ENCODE measurements at regions not wholly inside any gene's neighbourhood (a gene's known extent, or its start where the extent isn't known, plus 50 kb on each side); places are given as distances from the start of the nearest gene placed in this dataset.

- no peaks in the 10 kb centered on the region for H3K4me1 Mint-ChIP-seq (ENCODE audit: low read depth in 2 of 2)
- no peaks in the 10 kb centered on the region for H3K36me3 Mint-ChIP-seq (ENCODE audit: insufficient read depth)
- ATAC-seq (replicated peaks) (no peak), DNase-seq (no peak)
- H3K27ac Mint-ChIP-seq = no peak overlapping the region
- H3K9me3 Mint-ChIP-seq = peaks cover 2 to 8% of the 10 kb centered on the region in 2 donors
- H3K4me3 Mint-ChIP-seq = no peak overlapping the region
- H3K27me3 Mint-ChIP-seq = peaks cover 0 to 18% of the 10 kb centered on the region in 2 donors
Observed at GRCh38 chr4:18231726-18232125, 210.2 kb upstream of the LCORL start.

GRCh38 chr4:18227880-18228279, 206.3 kb upstream of the LCORL start:
- Mint-ChIP-seq H3K4me3 (no peak overlapping the region), H3K27ac (no peak overlapping the region), H3K9me3 (peaks cover 2 to 14% of the 10 kb centered on the region in 2 donors), H3K36me3 (ENCODE audit: insufficient read depth) (no peaks in the 10 kb centered on the region), H3K4me1 (ENCODE audit: low read depth in 2 of 2) (no peaks in the 10 kb centered on the region), H3K27me3 (peaks cover 8 to 21% of the 10 kb centered on the region in 2 donors)
- no peak for ATAC-seq (replicated peaks)
- no peak for DNase-seq

DNA sequence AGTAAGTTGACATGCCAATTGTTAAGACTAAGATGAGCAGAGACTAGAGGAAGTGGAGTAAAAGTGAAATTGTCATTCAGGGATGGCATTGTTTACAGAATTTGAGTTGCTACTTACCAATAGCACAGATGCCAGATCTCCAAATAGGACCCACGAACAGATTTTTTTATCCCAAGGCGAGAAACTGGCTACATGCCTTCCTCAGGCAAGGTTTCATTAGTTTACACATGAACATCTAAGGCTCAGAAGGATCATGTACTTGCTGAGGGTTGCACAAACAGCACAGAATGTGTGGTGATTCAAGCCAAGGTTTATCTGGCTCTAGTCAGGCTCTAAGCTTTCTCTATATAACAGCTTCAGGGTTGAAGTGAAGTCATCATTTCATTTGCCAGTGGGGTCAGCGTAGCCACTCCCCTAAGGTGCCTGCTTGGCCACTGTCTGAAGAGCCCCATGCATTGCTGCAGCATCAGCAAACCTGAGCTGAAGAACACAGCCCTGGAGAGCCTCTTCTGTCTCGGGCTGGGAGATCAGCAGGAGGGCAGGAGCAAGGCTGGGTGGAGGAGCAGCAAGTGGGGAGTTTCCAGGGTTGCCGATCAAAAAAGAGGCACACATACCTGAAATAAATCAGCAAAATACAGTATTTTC, 193.0 kb upstream of the LCORL start:
- peaks cover 9 to 26% of the 10 kb centered on the region in 2 donors for H3K27me3 Mint-ChIP-seq
- peaks cover 5% of the 10 kb centered on the region for H3K36me3 Mint-ChIP-seq (ENCODE audit: insufficient read depth)
- no peak overlapping the region for H3K4me3 Mint-ChIP-seq
- ATAC-seq (replicated peaks) (no peak), DNase-seq (no peak)
- no peak overlapping the region for H3K27ac Mint-ChIP-seq
- H3K4me1 Mint-ChIP-seq (ENCODE audit: low read depth in 2 of 2) = no peaks in the 10 kb centered on the region
- H3K9me3 Mint-ChIP-seq = no peaks in the 10 kb centered on the region

DNA sequence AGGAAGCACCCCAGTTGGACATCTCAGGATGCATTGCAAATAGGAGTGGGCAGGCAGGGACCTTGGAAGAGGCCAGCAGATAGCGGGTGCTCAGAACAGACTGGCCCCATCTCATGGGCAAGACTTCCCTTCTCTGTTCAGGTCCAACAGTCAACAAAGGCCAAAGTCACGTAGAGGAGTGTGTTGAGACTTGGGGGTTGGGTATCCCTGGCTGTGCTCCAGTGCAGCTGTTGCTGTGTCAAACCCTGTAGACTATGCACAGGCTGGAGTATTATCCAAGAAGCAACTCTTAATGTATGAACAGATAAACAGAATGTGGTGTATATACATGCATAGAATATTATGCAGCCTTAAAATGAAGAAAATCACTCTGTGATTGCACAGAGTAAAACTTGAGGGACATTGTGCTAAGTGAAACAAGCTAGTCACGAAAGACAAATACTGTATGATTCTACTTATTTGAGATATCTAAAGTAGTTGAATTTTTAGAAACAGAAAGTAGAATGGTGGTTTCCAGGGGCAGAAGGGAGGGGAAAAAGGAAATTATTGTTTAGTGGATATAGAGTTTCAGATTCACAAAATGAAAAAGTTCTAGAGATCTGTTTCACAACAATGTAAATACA, 192.1 kb upstream of the LCORL start:
- no peaks in the 10 kb centered on the region for H3K4me1 Mint-ChIP-seq (ENCODE audit: low read depth in 2 of 2)
- no peak for DNase-seq
- no peak overlapping the region for H3K27ac Mint-ChIP-seq
- H3K36me3 Mint-ChIP-seq (ENCODE audit: insufficient read depth) = peaks cover 5% of the 10 kb centered on the region
- peaks cover 9 to 26% of the 10 kb centered on the region in 2 donors for H3K27me3 Mint-ChIP-seq
- H3K9me3 Mint-ChIP-seq = no peaks in the 10 kb centered on the region
- no peak for ATAC-seq (replicated peaks)
- H3K4me3 Mint-ChIP-seq = no peak overlapping the region

- Mint-ChIP-seq H3K36me3 (ENCODE audit: insufficient read depth) (peaks cover 5% of the 10 kb centered on the region), H3K4me1 (ENCODE audit: low read depth in 2 of 2) (peaks cover 0 to 4% of the 10 kb centered on the region in 2 donors), H3K27me3 (peaks cover 9 to 26% of the 10 kb centered on the region in 2 donors), H3K9me3 (no peaks in the 10 kb centered on the region), H3K4me3 (no peak overlapping the region), H3K27ac (no peak overlapping the region)
- DNase-seq = no peak
- ATAC-seq (replicated peaks) = no peak
Observed at GRCh38 chr4:18209448-18209847, 187.9 kb upstream of the LCORL start.

GRCh38 chr4:18203966-18204365, 182.4 kb upstream of the LCORL start:
- Mint-ChIP-seq H3K9me3 (no peaks in the 10 kb centered on the region), H3K36me3 (ENCODE audit: insufficient read depth) (no peaks in the 10 kb centered on the region), H3K27me3 (peaks cover 18 to 25% of the 10 kb centered on the region in 2 donors), H3K4me3 (no peak overlapping the region), H3K27ac (no peak overlapping the region), H3K4me1 (ENCODE audit: low read depth in 2 of 2) (peaks cover 0 to 4% of the 10 kb centered on the region in 2 donors)
- DNase-seq = no peak
- ATAC-seq (replicated peaks) = no peak

- peaks cover 0 to 2% of the 10 kb centered on the region in 2 donors for H3K9me3 Mint-ChIP-seq
Observed at GRCh38 chr4:18202486-18202885, 180.9 kb upstream of the LCORL start.

DNA sequence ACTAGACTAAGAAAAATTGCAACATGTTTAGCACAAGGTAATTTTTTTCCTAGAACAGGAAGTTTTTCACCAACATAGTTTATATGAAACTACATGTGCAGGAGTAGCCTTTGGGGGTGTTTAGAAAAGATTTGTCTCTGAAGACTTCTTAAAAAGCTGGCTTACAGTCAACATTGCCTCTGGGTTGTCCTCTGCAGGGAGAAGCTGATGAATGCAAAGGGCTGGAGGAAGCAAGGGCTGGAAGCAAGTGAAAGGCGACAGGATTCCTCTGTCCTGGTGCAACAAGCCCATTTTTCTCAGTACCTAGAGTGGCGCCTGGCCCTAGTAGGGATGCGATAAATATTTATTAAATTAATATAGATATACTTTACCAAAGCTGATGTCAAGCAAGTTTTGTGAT, 180.3 kb upstream of the LCORL start:
- no peak for DNase-seq
- Mint-ChIP-seq H3K27ac (no peak overlapping the region), H3K4me3 (no peak overlapping the region), H3K27me3 (peaks cover 25 to 38% of the 10 kb centered on the region in 2 donors), H3K36me3 (ENCODE audit: insufficient read depth) (no peaks in the 10 kb centered on the region), H3K9me3 (peaks cover 0 to 2% of the 10 kb centered on the region in 2 donors), H3K4me1 (ENCODE audit: low read depth in 2 of 2) (peaks cover 2 to 4% of the 10 kb centered on the region in 2 donors)
- ATAC-seq (replicated peaks) = no peak

More at GRCh38 chr4:18202486-18202885, 180.9 kb upstream of the LCORL start:
- Mint-ChIP-seq H3K36me3 (ENCODE audit: insufficient read depth) (no peaks in the 10 kb centered on the region), H3K27me3 (peaks cover 19 to 36% of the 10 kb centered on the region in 2 donors), H3K27ac (no peak overlapping the region), H3K4me3 (no peak overlapping the region), H3K4me1 (ENCODE audit: low read depth in 2 of 2) (peaks cover 2 to 4% of the 10 kb centered on the region in 2 donors)
- ATAC-seq (replicated peaks) = no peak
- no peak for DNase-seq

DNA sequence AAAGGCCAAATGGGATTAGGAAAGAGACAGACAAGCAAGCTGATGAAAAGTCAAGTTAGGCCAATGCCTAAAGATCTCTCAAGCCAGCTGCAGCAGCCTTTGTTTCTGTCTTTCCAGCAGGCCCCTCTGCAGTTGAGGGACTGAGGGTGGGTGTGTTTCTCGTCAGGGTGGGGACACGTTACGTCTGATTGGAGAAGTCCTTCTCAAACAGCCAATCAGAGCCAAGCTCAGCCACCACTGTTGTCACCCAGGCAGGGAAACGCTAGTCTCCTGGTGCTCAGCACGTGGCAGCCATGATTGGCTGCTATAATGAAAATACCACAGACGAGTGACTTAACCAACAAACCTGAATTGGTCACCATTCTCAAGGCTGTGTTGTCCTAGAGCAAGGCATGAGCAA, 177.1 kb upstream of the LCORL start:
- Mint-ChIP-seq H3K4me1 (ENCODE audit: low read depth in 2 of 2) (peaks cover 0 to 2% of the 10 kb centered on the region in 2 donors), H3K4me3 (no peak overlapping the region), H3K27ac (no peak overlapping the region), H3K36me3 (ENCODE audit: insufficient read depth) (no peaks in the 10 kb centered on the region), H3K27me3 (peaks cover 31 to 43% of the 10 kb centered on the region in 2 donors), H3K9me3 (peaks cover 0 to 2% of the 10 kb centered on the region in 2 donors)
- DNase-seq (no peak), ATAC-seq (replicated peaks) (no peak)

GRCh38 chr4:18197467-18197866, 175.9 kb upstream of the LCORL start:
- no peak for ATAC-seq (replicated peaks)
- peaks cover 0 to 2% of the 10 kb centered on the region in 2 donors for H3K9me3 Mint-ChIP-seq

DNA sequence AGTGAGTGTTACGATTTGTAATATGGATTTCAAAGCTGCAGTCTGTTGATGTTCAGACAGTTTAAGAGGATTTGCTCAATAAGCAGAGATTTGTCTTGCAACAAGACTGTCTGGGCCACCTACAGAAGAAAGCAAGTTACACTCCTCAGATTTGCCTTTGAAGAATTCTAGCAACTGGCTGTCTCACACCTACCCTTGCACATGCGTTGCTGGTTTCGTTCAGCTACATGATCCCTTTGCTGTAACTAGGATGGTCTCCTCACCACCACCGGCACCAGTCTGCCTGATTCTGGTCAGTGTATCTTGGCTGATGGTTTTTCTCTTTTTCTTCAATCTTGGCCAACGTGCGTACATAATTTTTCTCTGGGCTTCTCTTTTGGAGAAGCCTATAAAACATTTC, 172.7 kb upstream of the LCORL start:
- Mint-ChIP-seq H3K4me1 (ENCODE audit: low read depth in 2 of 2) (peaks cover 0 to 2% of the 10 kb centered on the region in 2 donors), H3K4me3 (no peak overlapping the region), H3K9me3 (peaks cover 0 to 2% of the 10 kb centered on the region in 2 donors), H3K36me3 (ENCODE audit: insufficient read depth) (no peaks in the 10 kb centered on the region), H3K27ac (no peak overlapping the region), H3K27me3 (peaks cover 18 to 36% of the 10 kb centered on the region in 2 donors)
- no peak for ATAC-seq (replicated peaks)
- no peak for DNase-seq

More at GRCh38 chr4:18197467-18197866, 175.9 kb upstream of the LCORL start:
- no peak overlapping the region for H3K27ac Mint-ChIP-seq
- no peak for DNase-seq
- H3K36me3 Mint-ChIP-seq (ENCODE audit: insufficient read depth) = no peaks in the 10 kb centered on the region
- H3K4me1 Mint-ChIP-seq (ENCODE audit: low read depth in 2 of 2) = peaks cover 0 to 2% of the 10 kb centered on the region in 2 donors
- H3K4me3 Mint-ChIP-seq = no peak overlapping the region
- peaks cover 35 to 52% of the 10 kb centered on the region in 2 donors for H3K27me3 Mint-ChIP-seq

GRCh38 chr4:18192901-18193300, 171.3 kb upstream of the LCORL start:
- Mint-ChIP-seq H3K36me3 (ENCODE audit: insufficient read depth) (no peaks in the 10 kb centered on the region), H3K27me3 (peaks cover 18 to 26% of the 10 kb centered on the region in 2 donors), H3K4me3 (no peak overlapping the region), H3K9me3 (no peaks in the 10 kb centered on the region), H3K27ac (no peak overlapping the region), H3K4me1 (ENCODE audit: low read depth in 2 of 2) (peaks cover 0 to 2% of the 10 kb centered on the region in 2 donors)
- no peak for ATAC-seq (replicated peaks)
- DNase-seq = no peak

- Mint-ChIP-seq H3K4me3 (no peak overlapping the region), H3K27me3 (peaks cover 0 to 10% of the 10 kb centered on the region in 2 donors), H3K4me1 (ENCODE audit: low read depth in 2 of 2) (no peaks in the 10 kb centered on the region), H3K36me3 (ENCODE audit: insufficient read depth) (no peaks in the 10 kb centered on the region), H3K9me3 (no peaks in the 10 kb centered on the region), H3K27ac (no peak overlapping the region)
- DNase-seq = no peak
- no peak for ATAC-seq (replicated peaks)
Observed at GRCh38 chr4:18185491-18185890, 163.9 kb upstream of the LCORL start.

DNA sequence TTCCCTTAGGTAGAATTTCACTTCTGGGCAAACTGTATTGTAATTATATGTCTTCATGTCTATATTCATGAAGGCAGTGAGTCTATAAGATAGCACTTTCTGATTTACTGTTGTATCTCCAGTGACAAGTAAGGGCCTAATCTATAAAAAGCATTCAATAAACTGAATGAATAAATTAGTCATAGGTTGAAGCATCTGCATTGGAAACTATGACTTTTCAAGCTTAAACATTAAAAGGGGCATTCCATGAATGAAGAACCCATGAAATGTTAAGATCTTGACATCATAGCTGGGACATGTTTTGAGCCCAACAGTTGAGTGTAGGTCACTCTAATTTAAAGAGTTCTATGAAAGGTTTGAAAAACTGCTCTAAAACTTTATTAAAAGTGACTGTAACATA, 159.3 kb upstream of the LCORL start:
- no peak overlapping the region for H3K4me3 Mint-ChIP-seq
- no peaks in the 10 kb centered on the region for H3K36me3 Mint-ChIP-seq (ENCODE audit: insufficient read depth)
- peaks cover 10 to 13% of the 10 kb centered on the region in 2 donors for H3K27me3 Mint-ChIP-seq
- no peak for DNase-seq
- ATAC-seq (replicated peaks) = no peak
- no peak overlapping the region for H3K27ac Mint-ChIP-seq
- H3K4me1 Mint-ChIP-seq (ENCODE audit: low read depth in 2 of 2) = no peaks in the 10 kb centered on the region
- H3K9me3 Mint-ChIP-seq = no peaks in the 10 kb centered on the region

Measured in effector memory CD8-positive, alpha-beta T cell (primary cell).